Fibroblast of the aortic adventitia (primary cell): ENCODE measurements at regions not wholly inside any gene's neighbourhood (a gene's known extent, or its start where the extent isn't known, plus 50 kb on each side); places are given as distances from the start of the nearest gene placed in this dataset.

Experiments
- DNase-seq: peaks from one replicate; pipeline ENCODE4 v3.0.0-alpha.2; 2010; ENCODE audit warnings: low read depth
- H3K4me3 ChIP-seq: 2 replicates; pipeline ENCODE4 v1.5.1; 2011; ENCODE audit warnings: low read depth, mild to moderate bottlenecking, control low read depth, low read length, moderate library complexity
- TF ChIP-seq, protein P1 (sequence below): IDR thresholded peaks from 2 replicates; pipeline ENCODE4 v1.5.1; 2011; ENCODE audit warnings: mild to moderate bottlenecking, low read length, control low read depth, inconsistent platforms; ENCODE audit not compliant: insufficient read depth

DNA sequence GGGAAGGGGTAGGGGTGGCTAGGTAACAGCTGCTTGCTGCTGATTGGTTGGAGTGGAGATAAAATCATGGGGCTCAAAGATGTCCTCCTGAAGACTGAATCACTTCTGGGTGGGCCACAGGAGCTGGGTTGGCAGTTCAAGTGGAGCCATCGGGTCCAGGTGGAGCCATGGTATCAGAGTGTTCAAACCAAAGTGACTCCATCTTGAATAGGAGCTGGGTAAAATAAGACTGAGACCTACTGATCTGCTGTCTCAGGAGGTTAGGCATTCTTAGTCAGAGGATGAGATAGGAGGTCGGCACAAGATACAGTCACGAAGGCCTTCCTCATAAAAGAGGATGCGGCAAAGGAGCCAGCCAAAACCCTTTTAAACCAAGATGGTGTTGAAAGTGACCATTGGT is 96.5 kb downstream of the RTP4 start:
- no peak overlapping the region for H3K4me3 ChIP-seq
- no peak for DNase-seq
- TF ChIP-seq, protein P1, sequence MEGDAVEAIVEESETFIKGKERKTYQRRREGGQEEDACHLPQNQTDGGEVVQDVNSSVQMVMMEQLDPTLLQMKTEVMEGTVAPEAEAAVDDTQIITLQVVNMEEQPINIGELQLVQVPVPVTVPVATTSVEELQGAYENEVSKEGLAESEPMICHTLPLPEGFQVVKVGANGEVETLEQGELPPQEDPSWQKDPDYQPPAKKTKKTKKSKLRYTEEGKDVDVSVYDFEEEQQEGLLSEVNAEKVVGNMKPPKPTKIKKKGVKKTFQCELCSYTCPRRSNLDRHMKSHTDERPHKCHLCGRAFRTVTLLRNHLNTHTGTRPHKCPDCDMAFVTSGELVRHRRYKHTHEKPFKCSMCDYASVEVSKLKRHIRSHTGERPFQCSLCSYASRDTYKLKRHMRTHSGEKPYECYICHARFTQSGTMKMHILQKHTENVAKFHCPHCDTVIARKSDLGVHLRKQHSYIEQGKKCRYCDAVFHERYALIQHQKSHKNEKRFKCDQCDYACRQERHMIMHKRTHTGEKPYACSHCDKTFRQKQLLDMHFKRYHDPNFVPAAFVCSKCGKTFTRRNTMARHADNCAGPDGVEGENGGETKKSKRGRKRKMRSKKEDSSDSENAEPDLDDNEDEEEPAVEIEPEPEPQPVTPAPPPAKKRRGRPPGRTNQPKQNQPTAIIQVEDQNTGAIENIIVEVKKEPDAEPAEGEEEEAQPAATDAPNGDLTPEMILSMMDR: no peak

DNA sequence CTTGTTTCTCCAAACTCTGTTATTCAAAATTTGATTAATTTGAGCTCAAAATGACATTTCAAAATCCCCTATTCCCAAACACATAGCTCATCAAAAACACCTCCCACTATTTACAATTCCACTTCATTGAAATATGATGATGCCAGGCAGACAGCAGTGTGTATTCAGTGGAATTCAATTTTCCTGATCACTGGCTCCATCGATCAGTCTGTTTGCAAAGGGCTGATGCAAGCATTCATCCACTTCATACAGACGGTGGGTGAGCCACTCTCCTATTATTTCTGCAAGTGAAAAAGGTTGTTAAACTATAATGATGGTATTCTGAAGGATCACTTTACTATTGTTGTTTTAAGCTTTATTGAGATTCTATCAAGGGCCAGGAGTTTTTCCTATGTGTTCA is 90.7 kb downstream of the RTP4 start:
- TF ChIP-seq, protein P1: no peak
- H3K4me3 ChIP-seq: no peak overlapping the region
- DNase-seq: no peak

DNA sequence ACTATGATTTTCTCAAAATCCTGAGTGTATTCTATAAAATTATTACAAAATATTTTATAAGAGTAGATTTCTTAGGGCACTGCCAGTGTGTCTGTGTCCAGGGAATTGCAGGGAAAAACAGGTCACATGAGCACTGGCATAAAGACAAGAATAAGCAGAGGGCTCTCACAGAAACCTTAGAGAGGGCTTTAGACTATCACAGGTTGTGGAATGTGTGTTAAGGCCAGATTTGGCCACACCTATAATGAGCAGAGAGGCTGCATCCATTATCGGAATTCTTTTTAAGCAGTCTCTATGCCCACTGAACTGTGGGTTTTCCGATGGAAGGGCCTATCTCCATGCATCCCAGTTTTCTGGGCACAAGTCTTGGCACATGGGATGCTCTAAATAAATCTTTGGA is 90.2 kb downstream of the RTP4 start:
- DNase-seq: no peak
- H3K4me3 ChIP-seq: no peak overlapping the region
- TF ChIP-seq, protein P1: no peak

DNA sequence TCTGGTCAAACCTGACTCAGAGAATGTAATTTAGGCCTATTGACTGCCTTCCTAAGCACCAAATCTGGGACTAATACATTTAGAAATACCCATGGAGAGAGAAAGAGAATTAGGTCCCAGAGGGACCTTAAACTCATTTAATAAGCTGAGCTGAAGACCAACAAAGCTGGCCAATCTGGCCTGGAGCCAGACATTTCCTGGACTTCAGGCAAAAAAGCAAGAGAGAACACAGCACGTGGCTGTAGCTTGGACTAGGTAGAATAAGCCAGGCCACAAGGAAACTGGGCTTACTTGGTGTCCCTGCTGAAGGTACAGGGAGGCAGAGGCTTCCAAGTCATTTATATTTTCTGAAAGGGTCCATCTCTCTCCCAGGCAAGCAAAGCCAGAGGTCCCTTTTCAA is 88.1 kb downstream of the RTP4 start:
- peak; percentile 58 for DNase-seq
- TF ChIP-seq, protein P1: no peak
- no peak overlapping the region for H3K4me3 ChIP-seq

DNA sequence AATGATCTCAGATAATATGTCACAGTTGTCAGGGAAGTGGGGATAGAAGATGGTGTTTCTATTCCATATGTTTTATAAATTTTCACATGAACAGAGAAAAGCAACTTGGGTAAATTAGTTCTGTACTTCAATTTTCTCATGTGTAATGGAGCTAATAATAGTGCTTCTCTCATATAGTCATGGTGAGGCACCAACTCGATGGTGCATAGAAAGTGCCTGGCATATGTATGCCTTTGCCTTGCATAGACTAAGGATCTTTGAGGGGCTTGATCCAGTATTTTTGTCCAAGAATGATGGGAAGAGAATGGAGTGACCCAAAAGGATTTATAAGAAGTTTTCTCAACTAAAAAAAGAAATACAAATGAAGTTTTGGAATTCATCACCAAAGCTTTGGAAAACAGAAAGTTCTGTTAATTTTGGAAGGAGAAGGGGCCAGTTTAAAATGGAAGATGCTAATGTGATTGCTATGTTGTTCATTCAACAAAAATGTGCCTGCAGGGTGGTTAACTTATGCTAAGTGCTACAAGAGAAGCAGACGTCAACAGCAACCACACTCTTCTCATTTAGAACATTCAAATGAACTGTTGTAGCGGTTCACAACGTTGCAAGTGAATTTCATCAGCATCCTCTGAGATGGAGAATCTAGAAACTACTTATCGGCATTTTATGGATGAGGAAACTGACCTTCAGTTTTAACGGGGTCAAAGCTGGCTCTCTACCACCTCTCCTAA is 86.1 kb downstream of the RTP4 start:
- no peak overlapping the region for H3K4me3 ChIP-seq
- DNase-seq: no peak
- TF ChIP-seq, protein P1: no peak

DNA sequence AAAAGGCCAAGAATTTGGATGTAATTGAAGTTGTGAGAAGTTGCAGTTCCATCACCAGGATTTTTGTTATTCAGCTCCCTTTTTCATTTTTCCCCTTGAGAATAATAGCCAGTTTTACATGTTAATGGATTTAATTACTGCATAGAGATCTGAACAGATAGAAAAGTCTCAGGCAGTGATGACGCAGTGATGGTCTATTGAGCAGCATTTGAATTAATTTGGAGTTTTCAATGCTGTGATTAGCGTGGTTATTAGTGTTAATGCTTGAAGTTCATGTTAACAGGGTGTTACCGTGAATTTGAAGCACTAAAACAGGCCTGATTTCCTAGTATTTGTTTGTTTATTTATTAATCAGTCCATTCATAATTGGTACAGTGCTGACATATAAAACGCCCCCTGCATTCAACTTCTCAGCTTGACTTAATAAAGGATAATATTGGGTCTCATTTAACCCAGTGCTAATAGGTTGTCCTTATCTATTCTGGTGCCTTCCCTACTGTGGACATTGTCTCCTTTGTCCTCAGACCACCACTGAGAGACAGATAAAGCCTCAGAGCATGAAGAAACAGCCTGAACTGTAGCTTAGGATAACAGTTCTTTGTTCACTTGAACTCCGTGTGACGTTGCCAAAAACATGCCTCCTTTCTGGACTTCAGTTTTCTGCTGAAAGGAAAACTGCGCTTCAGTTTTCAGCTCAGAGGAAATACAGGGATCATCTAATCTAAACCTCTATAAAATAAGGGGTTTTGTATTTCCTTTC is 82.4 kb downstream of the RTP4 start:
- TF ChIP-seq, protein P1: no peak
- no peak for DNase-seq
- no peak overlapping the region for H3K4me3 ChIP-seq

DNA sequence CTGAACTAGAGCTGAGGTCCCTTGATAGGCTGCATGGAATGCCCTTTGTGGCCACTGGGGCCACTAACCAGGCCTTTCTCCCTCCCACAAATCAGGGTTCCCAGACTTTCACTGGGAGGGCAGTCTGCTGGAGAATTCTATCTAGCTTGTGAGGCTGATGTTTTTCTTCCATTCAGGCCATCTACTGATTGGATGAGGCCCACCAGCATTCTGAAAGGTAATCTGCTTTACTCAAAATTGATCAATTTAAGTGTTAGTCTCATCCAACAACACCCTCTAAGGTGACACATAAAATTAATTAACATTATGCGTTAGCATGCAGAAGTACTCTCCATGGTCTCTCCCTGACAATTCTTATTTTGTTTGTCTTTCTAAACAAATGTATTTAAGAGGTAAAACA is 80.5 kb downstream of the RTP4 start:
- TF ChIP-seq, protein P1: no peak
- DNase-seq: no peak
- no peak overlapping the region for H3K4me3 ChIP-seq
